Adrenal gland (tissue), 5 donors: ENCODE measurements at regions not wholly inside any gene's neighbourhood (a gene's known extent, or its start where the extent isn't known, plus 50 kb on each side); places are given as distances from the start of the nearest gene placed in this dataset.

Experiments used
- CTCF ChIP-seq, 6 experiments: fragments of 450-650 bp in 4 of 6; fragments of 200-600 bp in 2 of 6; sonication (generic) in 1 of 6; IDR thresholded peaks; 1 replicate in 5 of 6; 2 replicates in 1 of 6; pipeline versions ENCODE4 v1.5.1 to v1.8.0; 2016 to 2021; ENCODE audit warnings: antibody characterized with exemption in 6 of 6, mild to moderate bottlenecking in 2 of 6, moderate library complexity in 1 of 6
- POLR2A ChIP-seq, 2 donors: fragments of 450-650 bp; IDR thresholded peaks; one replicate each; pipeline ENCODE4 v1.6.1; 2017; ENCODE audit warnings: antibody characterized with exemption in 2 of 2, mild to moderate bottlenecking in 2 of 2, moderate library complexity in 1 of 2
- donor health status: DM: no; HTN: no; CAD: no.

DNA sequence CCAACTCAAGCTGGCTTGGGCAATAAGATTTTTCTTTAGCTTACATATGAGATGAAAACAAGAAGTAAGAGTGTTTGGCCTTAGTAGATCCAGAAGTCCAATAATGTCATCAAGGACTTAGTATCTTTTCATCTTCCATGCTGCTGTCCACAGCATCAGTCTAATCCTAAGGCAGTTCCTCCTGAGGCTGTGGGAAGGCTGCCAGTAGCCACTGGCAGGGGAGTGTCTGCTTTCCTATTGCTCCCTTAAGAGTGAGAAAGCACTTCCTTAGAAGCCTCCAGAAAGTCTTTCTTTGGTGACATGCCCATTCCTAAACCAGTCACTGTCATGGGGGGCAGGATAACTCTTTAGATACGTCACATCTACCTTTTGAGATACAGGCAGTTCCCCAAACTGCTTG, 317.7 kb downstream of the BMP4 start:
- TF ChIP-seq POLR2A (IDR thresholded peaks at IDR 0.05) (no peak), CTCF (IDR thresholded peaks at IDR 0.05) (no peak)
